NCI-H460 (cell line): ENCODE measurements at regions not wholly inside any gene's neighbourhood (a gene's known extent, or its start where the extent isn't known, plus 50 kb on each side); places are given as distances from the start of the nearest gene placed in this dataset.

Source experiments
- DNase-seq: peaks from one replicate; pipeline ENCODE4 v3.0.0-alpha.2; 2016; ENCODE audit warnings: low read depth; ENCODE audit errors: extremely low read depth

DNA sequence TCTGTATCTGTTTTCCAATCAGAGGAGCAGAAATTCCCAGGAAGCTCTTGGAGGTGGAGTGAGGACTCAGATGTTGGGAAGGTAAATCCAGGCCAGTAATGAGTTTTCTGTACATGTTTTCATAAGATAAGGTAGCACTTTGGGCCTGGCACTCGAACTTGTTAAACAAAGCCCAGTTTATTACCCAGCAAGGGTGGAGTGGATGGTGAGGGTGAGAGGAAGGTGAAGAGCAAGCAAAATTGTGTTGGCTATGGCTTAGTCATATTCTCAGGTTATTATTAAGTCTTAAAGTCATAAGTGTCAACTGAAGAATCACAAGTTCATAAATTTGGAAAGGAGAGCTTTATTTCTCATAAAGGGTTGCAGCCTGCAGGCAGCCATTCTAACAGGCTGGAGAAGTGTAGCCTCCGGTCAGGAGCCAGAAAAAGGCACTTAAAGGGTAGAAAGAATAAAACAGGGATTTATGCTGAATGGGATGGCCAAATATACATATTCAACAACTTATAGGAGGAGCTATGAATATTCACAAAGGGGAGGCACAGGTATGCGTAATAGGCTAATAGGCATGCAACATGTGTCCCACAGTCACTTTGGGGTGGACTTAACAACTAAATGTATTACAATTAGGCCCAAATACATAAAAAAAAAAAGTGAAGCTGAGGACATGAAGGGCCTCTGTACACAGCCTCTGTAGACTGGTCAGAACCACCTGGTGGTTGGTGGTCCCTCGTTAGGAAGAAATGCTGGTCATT lies 523.9 kb downstream of the LMO4 start:
- DNase-seq = no peak

DNA sequence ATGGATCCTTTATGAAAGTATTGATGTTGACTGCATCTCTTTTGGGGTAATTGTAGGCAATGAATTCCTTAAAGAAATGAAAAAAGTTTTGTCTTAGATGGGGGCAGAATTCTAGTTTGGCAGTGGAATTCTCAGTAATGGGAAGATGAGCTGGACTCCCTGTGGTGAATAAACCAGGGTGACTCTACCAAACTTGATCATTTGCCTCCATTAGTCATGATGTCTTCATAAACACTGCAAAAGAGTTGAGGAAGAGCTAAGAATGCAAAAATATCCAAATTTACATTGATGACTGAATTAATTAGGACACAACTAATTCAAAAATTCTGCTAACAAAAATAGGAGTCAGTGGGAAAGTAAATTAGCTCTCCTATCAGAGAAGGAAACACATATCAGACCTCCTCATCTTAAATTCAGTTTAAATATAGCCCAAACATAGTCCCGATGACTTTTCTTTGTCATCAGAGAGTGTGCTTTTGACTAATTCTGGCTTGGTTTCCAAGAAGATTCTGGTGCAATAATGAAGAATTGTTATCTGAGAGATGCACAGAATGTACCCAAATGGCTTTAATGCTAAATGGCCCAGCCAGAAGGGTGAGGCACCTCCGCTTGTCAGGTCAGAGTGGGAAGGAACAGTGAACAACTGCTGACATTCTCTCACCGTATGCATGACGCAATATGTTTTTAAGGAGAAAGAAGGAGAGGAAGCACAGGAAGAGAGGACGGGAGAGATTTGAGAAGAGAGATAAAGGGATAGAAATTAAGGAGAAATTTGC lies 525.1 kb downstream of the LMO4 start:
- no peak for DNase-seq

DNA sequence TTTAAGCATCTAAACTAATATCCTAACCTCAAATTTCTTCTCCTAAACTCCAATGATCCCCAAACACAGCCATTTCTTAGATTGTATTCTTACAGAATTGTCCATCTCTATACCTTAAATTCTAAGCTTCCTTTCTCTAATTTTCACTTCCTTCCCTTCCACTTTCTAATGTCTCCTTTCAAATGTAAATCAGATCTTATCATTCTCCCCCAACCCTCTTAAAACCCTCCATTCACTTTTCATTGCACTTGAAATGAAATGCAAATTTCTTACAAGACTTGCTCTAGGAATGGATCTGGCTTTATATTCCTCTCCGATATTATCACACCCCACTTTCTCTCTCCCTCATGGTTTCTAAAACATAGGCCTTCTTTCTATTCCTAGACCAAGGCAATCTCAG lies 534.6 kb downstream of the LMO4 start:
- no peak for DNase-seq

DNA sequence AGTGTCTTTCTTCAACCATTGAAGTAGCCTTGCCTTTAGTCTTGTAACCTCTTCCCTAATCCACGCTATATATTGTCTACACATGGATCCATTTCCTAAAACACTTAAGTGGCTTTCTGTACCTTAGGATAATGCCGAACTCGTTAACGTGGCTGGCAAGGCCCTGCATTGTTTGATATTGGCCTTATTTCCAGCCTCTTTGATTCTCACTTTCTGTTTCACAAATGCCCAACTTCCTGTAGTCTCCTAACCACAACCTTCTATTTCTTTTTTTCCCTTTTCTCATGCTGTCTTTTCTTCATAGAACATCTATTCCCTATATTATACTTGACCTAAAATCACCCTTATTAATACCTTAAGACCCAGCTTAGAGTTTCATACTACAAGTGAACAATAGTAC lies 536.0 kb downstream of the LMO4 start:
- DNase-seq = no peak

DNA sequence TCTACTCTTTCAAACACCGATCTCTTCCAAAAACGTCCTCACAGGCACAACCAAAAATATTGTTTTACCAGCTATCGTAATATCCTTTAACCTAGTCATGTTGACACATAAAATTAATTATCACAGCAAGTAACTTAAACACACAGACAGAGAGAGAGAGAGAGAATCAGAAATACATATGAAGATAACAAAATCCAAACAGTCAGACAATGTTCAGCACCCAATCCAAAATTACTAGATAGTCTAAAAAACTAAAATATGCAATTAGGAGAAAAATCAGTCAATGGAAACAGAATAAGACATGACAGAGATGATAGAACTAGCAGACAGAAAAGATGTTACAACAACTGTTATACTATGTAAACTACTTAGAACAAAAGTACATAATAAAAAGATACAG lies 537.7 kb downstream of the LMO4 start:
- DNase-seq = no peak

DNA sequence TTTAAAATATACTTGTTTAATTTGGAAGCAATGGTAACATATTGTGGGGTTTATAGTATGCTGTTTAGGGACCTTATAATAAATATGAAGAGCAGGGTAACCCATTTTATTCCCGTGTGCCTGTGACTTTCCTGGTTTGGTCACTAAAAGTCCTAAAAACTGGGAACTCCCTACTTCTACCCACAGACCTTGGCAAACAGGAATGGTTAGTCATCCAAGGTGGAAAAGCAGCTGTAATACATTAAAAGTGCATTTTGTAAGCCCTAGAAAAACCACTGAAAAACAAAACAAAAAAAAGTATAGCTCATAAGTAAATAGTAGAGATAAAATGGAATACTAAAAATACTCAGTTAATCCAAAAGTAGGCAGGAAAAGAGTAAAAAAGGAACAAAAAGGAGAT lies 538.9 kb downstream of the LMO4 start:
- DNase-seq = no peak

DNA sequence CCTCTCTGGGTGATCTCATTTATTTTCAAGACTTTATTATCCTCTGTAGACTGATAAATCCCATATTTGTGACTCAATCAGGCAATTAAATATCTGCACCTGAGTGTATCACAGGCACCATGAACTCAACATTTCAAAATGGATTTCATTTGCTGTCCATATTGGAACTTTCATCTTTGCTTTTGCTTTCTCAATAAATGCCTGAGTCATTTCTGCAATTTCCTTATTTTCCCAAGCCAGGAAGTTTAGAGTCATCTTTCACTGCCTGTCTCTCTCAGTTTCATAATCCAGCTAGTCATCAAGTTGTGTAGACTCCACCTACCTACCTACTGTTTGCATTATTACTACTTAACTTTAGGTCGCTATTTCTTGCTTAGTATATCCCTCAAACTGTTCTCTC lies 540.9 kb downstream of the LMO4 start:
- no peak for DNase-seq

DNA sequence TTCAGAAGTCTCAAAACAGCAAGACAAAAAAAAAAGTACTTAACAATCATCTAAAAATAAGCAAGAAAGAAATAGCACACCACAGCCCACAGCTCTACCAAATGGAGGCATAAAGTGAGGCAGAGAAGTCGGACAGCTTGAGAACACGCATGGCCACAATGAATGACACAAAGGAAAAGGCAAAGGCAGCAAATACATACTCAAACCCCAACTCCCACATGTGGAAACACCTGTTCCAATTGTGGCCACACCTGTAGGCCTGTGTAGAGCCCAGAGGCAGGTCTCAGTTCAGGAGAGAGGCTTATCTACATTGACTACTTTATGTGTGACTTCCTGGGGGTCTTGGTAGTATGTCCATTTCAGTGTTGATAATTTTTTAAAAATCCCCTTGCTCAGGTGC lies 543.5 kb downstream of the LMO4 start:
- no peak for DNase-seq

DNA sequence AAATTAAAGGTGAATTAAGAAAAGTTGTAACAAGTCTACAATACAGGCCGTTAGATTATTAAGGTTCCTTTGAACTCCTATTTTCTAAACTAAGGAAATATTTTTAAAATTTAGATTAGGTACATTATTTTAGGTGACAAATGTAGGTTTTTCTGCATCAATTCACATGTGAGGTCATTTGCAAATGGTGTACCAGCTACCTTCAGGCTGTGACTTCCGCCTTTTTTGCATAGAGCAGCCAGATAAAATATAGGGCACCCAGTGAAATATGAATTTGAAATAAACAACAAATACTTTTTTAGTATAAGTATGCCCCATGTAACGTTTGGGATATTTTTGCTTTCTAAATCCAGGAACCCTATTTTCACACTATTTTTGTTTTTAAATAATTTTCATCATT lies 544.0 kb downstream of the LMO4 start:
- DNase-seq = no peak

DNA sequence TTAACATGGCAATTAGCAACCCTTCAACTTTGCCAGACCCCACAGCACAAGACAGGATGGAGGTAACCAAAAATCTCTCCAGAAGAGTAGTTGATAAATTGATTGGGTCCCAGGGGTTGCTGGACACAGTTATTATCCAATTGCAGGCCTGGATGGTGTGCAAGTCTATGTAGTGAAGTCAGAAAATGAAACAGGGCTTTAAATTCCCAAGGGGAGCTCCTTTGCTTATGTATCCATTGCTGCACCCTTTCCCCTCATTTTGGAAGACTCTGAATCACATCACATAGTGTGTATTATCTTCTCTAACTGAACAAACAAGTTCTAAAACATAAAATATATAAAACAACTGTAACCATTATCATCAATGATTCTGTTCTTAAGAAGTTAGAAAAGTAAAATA lies 550.2 kb downstream of the LMO4 start:
- no peak for DNase-seq

DNA sequence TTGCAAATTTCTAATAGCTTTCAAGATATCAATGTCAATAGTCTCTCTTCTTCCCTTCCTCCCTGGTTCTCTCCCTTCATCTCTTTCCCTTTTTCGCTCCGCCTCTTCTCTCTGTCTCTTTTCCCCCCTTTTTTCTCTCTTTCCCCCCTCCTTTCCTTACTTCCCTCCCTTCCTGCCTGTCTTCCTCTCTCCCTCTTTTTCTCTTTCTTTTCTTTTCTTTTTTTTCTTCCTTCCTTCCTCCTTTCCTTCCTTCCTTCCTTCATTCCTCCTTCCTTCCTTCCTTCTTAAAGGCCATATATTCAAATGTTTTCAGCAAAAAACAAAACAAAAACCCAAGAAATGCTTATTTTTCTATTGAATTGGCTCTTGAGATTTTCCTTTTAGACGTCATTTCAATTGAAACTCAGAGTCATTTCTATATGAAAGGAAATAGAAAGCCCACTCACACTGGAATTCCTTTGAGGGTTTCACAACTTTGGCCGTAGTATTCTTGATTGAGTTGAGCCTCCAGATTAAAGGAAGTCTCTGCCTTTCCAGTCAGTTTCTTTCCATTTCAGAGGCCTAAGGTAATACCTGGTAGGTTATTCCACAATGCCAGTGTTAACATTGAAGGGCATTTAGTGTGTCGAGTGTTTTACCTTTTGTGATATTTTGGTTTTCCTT lies 551.5 kb downstream of the LMO4 start:
- no peak for DNase-seq

DNA sequence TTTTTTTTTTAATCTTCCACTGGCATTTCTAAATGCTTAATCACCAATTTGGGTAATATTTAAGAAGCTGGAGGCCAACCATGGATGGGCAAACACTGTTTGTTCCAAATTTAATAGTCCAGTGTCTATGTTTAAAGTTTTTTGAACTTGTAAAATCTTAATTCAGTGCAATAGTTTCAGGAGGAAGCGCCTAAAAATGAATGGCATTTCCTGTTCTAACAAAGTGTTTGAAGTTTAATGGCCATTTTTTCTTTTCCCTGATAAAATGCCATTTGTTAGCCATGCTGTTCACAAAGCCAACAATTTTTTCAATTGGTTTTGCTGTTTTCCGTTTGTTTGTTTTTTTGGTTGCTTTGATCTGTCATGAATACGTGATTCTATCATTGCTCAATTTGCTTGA lies 552.1 kb downstream of the LMO4 start:
- no peak for DNase-seq

DNA sequence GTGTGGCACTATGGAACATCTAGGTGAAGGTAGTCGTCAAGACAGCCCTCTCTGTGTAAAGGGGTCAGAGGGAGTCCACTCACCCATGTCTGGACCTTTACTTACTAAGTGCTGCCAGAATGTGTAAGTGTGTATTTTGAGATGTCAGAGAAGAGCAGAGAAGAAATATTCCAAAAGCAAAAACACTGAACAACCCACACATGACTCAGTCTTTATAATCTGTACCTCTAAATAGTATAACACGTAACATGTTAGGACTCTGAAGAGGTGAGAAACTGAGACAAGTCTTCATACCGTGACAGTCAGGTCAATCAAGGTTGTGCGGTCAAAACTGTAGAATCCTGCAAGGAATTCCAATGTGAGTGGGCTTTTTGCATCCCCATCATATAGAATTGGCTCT lies 555.2 kb downstream of the LMO4 start:
- no peak for DNase-seq

DNA sequence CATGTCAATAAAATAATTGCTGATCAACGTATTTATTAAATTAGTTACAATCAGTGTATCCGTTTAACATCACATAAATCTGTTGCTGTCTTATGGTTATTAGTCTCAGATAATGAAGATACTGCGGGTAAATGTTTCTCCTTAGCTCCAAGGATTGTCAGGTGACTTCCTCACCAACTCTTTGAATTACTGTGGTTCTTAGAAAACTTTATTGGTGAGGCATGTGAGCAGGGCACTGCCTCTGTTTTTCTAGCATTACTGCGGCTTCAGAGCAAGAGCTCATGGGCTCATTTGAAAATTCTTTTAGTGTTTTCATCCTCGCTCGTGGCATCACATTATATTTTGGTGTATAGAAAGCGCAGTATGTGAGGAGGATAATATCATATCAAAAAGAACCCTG lies 555.9 kb downstream of the LMO4 start:
- DNase-seq = no peak

DNA sequence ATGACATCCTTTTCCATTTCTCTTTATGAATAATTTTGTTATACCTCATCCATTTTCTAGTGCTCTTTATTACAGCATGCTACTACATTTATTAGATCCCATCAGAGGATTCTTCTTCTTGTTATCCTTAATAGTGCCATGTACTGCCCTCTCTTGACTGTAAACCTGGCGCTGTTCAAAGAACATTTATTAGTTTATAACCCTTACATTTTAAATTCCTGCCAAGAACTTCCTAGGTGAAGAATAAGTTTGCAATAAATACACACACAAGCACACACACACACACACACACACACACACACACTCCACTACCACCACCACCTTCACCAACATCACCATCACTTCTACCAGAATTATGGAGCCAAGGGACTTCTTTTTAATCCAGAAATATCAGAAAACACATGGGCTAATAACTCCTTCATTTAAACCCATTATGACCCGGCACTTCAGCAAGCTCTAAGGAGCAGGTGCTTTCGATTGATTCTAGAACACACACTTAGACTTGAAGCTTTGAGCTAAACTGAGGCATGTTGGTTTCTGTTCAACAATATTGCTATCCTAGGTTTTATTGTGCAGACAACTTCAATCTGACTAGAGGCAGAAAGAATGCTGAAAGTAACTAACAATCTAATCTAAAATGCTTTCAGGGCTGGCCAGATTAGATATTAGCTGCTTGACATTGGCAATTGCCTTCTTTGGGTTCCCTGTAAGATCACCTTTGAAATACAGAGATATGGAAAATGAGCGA lies 556.8 kb downstream of the LMO4 start:
- DNase-seq = no peak

DNA sequence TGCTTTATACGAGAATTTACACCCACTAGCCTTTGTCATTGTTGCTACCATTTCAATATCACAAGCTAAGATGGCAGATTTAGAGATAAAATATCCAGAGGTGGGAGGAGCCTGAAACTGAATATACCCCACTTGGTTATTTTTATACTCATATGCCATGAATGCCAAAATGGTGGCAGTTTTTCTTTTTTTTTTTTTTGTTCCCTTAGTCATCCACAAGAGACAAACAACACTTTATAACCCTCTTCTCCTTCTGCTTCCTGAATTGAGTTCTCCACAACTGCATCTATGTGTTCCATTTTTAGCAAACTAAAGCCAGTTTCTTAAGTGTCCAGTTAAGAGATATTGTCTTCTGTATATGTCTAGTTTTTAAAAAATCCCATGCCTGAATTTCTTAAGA lies 558.4 kb downstream of the LMO4 start:
- no peak for DNase-seq

DNA sequence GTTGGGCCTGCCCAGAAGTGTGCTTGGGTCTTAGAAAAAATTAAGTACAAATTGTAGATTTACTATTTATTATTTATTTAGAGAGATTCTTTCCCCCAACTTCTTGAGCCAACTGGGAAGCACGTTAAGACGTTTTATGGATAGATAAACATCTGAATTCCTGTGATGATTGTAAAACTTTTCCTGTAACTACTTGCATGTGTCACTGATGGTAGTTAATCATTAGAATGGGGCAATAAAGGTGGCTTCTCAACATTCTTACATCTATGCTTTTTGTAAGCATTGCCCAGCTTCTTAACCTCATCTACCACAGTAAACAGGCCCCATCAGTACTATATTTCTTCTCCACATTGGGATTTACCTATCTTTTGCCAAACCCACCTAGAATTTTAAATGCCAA lies 559.8 kb downstream of the LMO4 start:
- DNase-seq = no peak

DNA sequence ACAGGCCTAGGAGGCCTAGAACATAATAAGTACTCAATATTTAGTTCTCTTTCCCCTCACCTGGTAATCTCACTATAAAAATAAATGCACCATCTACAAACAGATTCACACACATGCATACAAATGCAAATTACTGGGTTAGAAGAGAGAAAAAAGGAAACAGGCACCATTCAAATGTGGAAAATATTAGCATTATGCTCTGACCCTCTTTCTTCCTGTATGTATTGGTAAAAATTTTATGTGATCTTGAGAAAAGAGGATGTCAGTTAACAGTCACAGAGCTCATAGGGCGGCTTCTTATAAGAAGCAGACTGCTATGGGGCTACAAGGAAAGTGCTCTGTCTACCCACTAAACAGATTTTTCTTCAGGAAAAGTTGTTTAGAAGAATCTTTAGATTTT lies 565.4 kb downstream of the LMO4 start:
- DNase-seq = no peak

DNA sequence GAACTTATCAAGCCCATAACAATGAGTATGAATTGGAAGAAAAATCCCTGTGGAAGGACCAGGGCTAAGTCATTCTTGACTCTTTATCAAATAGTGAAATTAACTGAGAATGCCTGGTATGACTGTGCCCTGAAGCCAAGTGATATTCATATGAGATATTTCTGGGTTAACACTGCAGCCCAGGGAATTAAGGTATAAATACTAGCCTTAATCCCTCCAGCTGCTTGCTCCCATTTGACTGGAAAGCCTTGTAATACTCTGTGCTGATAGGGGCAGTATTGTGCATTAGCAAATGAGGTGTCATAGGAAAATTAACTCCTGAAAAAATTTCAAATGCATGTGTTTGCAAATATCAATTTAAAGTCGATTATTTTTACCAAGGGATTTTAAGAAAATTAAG lies 568.8 kb downstream of the LMO4 start:
- no peak for DNase-seq

DNA sequence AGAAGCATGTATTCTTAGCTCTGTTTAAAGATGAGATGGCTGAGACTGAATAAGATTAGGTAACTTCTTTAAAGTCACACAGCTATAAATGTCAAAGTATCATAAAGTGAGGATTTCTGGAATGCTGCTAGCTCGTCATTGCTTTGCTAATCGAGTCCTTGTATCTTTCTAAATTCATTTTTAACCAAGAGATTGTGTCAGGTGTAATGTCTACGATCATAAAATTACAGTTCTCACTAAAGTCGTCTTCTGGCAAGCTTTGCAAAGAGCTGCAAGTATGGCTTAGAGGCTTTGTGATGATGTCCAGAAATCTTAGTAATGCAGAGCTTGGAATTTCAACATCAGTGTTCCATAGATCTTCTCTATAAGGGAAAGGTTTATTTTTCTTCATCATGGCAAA lies 569.8 kb downstream of the LMO4 start:
- DNase-seq = no peak

DNA sequence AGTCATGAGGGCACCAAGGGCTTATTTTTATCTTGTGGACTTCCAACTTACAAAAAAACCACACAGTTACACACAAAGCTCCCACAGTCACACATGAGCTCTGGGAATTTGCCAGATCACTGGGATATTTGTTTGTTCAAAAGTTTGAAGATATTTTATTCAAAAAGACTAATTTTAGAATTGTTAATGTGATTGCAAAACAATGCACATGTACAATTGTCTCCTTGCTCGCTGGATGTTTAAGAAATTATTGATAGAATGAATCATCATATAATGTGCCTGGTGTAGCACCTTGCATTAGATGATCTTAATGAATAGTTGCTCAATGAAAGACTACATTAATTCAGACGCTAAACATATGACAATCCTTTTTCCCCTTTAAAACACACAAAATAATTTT lies 570.3 kb downstream of the LMO4 start:
- DNase-seq = no peak
